GM18517 (cell line): ENCODE measurements at regions not wholly inside any gene's neighbourhood (a gene's known extent, or its start where the extent isn't known, plus 50 kb on each side); places are given as distances from the start of the nearest gene placed in this dataset.

Experiments used
- ATAC-seq: cut with Tn5 transposase; IDR thresholded peaks from one replicate; pipeline ENCODE4 v1.9.1; 2021; ENCODE audit warnings: mild to moderate bottlenecking, moderate library complexity; ENCODE audit not compliant: unreplicated experiment

GRCh38 chr10:22770270-22770669 is 55.9 kb upstream of the PIP4K2A start:
- ATAC-seq: no peak

DNA sequence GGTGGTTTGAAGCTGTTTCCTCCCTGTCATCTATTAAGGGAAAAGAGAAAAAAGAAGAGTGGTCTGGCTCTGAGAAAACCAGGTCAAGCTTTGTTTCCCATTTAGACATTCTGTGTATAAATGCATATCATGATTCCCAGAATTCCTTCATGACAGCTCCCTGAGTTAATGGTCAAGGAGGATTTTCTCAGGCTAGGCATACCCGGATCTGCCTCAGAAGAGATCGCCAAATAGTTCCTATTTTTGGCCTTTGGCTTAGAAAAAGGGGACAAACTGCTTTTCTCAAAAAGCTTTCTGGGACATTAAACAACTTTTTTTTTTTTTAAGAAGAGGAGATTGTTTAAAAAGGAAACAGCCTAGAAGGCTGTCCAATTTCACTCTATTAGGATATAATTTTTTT is 53.5 kb upstream of the PIP4K2A start:
- ATAC-seq: no peak

- ATAC-seq: no peak
Observed at GRCh38 chr10:22766693-22767092, 52.3 kb upstream of the PIP4K2A start.

DNA sequence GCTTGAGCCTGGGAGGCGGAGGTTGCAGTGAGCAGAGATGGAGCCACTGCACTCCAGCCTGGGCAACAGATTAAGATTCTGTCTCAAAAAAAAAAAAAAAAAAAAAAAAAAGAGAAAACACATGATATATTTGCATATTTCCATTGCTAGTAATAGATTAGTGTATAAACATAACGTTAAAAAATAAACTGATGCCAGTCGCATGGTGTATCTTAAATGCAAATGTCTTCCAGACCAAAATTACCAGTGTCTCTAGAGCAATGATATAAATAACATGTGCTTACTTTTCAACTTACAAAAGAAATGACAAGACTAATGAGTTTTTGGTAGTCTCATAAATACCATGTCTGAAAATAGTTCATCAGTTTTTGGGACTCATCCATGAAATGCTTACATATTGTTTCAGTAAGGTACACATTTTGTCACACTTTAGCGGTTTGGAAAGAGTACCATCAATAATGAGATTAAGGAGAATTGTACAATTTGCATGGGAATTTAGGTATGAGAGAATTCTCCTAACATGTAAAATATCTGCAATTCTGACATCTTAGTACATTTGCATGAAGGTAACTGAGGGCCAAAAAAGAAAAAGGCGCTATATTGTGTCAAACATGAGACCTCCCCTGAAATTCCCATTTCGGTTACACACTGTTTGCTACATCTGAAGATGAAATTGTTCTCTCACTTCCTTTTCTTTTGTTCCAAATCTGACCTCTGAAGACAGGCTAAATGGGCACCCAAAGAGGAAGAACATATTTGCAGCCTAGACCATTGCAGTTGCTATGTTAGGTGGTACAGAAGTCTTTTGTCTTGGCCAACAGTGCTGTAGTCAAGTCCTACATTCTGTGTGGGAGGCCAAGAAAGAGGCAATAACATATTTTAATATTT is 51.5 kb upstream of the PIP4K2A start:
- ATAC-seq: peak; percentile 84

- no peak for ATAC-seq
Observed at GRCh38 chr10:22764639-22765038, 50.3 kb upstream of the PIP4K2A start.
